ENCODE measurements at regions not wholly inside any gene's neighbourhood (a gene's known extent, or its start where the extent isn't known, plus 50 kb on each side); places are given as distances from the start of the nearest gene placed in this dataset.
A peak's percentile ranks its signal among the peaks of the same experiment; 100 is the strongest.

- intact Hi-C loops (cut with DNase I), result no loop called here
- no peak for ATAC-seq
- no peak for DNase-seq (ENCODE audit: low spot score)
Measured at GRCh38 chr6:133730881-133731280, 158.0 kb upstream of the TCF21 start.

DNA sequence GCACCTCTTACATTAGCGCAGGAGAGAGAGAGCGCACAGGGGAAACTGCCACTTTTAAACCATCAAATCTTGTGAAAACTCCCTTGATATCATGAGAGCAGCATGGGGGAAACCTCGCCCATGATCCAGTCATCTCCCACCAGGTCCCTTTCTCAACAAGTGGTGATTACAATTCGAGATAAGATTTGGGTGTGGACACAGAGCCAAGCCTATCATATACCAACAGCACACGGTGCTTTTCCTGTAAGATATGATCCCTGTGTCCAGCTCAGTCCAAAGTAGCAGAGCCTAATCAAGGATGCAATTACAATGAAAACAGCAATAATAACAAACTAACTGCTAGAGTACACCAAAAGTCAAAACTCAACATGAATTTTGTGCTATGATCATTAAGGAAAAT, 148.7 kb upstream of the TCF21 start:
- ATAC-seq, result no peak
- intact Hi-C loops (cut with DNase I), result no loop called here
- DNase-seq (ENCODE audit: low spot score), result no peak

DNA sequence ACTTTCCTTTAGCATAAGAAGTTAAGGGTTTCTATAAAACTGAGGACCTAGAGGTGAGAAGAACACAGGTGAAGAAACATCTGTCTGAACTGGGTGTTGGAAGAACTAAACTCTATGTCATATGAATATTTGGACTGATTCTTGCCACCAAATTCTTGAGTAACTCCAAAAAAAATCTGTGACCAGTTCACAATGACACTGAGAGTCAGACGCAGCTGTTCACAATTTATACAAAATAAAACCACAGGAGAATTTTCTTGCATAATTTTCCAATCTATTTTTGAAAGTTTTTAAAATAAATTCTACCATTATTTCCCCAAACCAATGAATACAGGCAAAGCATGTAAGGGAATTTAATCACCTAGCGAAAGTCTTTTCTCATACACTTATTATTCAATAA, 148.1 kb upstream of the TCF21 start:
- DNase-seq (ENCODE audit: low spot score) (no peak), ATAC-seq (peak; percentile 57)
- intact Hi-C loops (cut with DNase I), result no loop called here

DNA sequence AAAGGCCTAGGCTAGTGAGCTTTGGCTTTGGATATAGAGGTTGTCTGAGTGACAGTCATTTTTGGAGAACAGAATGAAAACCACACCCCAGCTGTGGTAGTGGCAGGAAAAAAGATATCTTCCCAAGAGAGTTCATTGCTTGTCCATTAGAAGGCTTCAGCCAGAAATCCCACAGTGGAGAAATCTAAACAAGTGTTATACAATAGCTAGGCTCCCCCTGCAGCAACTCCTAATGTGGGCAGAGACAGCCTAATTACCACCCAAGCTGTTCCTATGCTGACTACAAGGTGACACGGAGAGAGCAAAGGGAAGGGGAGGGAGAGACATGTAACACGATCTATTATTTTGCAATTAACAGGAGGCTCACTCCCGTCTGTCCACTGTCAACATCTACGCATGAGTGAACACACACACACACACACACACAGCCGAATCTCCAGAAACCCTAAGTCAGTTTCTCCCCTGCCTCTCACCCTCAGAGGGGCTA, 147.5 kb upstream of the TCF21 start:
- peak; percentile 83 for ATAC-seq
- intact Hi-C loops (cut with DNase I), result no loop called here
- DNase-seq (ENCODE audit: low spot score), result no peak

GRCh38 chr6:133743621-133744020, 145.3 kb upstream of the TCF21 start:
- ATAC-seq (no peak), DNase-seq (ENCODE audit: low spot score) (no peak)
- intact Hi-C loops (cut with DNase I), result no loop called here

GRCh38 chr6:133746417-133746770, 142.5 kb upstream of the TCF21 start:
- ATAC-seq (no peak), DNase-seq (ENCODE audit: low spot score) (no peak)
- intact Hi-C loops (cut with DNase I), result no loop called here

DNA sequence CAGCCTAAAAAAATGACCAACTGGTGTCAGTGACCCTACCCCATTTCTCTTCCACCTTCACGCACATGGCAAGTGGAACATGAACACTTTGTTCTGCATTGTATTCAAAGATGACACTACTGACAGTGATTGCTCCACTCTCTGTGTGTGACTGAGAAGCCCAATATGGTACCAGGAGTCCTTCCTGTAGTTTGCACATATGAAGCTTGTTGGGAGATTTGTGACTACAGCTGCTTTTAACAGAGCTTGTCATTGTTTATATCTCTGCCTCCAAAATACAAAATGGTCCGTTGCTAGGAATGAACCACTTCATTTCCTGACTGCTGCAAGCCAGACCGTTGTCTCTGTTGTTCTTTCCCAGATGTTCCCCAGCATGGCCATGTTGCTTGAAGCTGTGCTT, 140.3 kb upstream of the TCF21 start:
- intact Hi-C loops (cut with DNase I), result no loop called here

DNA sequence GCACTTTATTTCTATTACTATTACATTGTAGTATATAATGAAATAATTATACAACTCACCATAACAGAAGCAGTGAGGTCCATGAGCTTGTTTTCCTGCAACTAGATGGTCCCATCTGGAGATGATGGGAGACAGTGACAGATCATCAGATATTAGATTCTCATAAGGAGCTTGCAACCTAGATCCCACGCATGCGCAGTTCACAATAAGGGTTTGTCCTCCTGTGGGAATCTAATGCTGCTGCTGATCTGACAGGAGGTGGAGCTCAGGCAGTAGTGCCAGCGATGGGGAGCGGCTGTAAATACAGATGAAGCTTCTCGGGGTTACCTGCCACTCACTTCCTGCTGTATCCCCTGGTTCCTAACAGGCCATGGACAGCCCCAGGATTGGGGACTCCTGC, 139.5 kb upstream of the TCF21 start:
- intact Hi-C loops (cut with DNase I), result no loop called here
- no peak for ATAC-seq
- DNase-seq (ENCODE audit: low spot score), result no peak

More for the DNA sequence above, 140.3 kb upstream of the TCF21 start:
- DNase-seq (ENCODE audit: low spot score) (no peak), ATAC-seq (no peak)

DNA sequence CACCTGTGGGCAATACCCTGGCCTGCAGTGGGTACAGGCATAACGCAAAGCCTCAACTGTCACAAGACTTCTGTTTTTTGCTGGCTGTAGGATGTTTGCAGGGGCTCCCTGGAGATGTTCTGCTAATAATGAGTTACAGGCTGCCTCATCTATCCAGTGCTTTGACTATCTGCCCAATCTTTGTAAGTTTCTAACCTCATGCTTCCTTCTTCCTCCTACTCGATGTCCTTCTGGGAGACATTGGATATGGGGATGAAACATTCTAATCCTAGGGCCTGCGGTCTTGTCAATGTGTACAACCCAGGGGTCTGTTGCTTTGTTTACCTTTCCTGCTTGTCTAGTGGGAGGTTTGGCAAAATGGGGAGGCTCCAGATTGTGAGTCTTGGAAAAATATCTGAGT, 136.8 kb upstream of the TCF21 start:
- peak; percentile 48 for ATAC-seq
- intact Hi-C loops (cut with DNase I), result no loop called here
- no peak for DNase-seq (ENCODE audit: low spot score)

GRCh38 chr6:133753756-133754155, 135.2 kb upstream of the TCF21 start:
- ATAC-seq, result no peak
- intact Hi-C loops (cut with DNase I), result no loop called here

GRCh38 chr6:133754298-133754697, 134.6 kb upstream of the TCF21 start:
- ATAC-seq, result no peak
- intact Hi-C loops (cut with DNase I), result no loop called here
- DNase-seq (ENCODE audit: low spot score), result no peak

More at GRCh38 chr6:133753756-133754155, 135.2 kb upstream of the TCF21 start:
- DNase-seq (ENCODE audit: low spot score), result no peak

DNA sequence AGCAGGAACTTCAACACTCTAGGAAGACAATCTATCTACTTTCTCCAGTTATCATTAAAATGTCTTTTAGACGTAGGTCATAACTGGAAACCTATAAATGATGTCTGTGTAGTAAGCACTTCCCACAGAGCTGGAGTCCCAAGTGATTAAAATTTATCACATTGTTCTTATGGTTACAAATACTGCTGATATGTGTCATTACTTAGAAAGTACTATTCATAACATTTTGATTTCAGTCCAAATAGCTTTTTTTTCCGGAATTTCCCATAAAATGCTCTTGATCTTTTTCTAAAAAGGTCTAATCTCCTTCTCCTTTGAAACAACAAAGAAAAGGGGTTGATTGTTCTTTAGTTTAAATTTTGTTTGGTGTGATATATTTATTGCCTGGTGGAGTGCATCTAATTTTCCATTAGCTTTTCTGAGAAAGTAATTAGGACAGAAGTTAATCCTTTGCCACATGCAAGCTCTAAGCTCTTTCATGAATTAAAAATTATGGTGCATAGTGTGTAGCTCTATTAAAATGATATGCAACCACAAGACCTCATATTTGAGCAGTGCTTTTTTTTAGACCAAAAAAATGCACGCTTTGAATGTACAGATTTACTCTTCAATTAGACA, 132.7 kb upstream of the TCF21 start:
- DNase-seq (ENCODE audit: low spot score) (no peak), ATAC-seq (peak; percentile 48)
- intact Hi-C loops (cut with DNase I), result no loop called here

DNA sequence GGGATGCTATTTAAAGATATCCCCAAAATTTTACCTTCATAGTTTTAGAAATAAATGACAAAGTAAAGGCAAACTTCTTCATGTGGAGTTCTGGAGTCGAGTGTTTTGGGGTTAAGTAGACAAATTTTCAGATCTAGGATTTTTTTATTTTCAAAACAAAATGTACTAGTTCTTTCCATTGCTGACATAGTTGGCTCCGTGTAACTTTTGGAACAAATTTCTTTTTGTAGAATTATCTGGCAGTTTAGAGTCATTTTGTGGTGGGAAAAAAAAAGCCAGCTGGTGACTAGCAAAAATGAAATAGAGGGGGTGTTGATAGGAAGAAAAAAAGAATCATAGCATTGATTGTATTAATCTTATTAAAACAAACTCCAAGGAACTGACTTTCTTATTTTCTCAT, 131.6 kb upstream of the TCF21 start:
- intact Hi-C loops (cut with DNase I), result no loop called here
- no peak for DNase-seq (ENCODE audit: low spot score)
- peak; percentile 51 for ATAC-seq

DNA sequence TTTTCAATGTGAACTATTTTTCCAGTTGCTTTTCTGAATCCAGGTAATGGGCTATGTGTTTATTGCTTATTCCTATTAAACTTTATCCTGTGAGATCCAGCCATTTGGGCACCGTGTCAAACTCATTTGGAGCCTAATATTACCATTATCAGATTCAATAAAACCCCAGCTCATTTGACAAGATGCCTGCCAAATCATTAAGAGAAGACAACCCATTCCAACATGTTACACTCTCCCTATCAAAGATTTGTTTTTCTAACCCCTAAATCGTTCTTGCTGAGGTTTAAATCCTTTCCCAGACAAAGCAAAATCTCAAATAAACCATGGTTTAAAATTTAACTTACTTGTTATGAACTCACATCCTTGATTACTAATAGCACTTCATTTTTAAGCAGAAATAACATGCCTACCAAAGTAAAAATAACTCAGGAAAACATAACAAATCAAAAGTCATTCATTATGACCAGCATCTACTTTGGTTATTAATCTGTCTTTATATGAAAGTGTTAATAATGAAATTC, 130.0 kb upstream of the TCF21 start:
- intact Hi-C loops (cut with DNase I), result no loop called here
- ATAC-seq (no peak), DNase-seq (ENCODE audit: low spot score) (no peak)

- intact Hi-C loops (cut with DNase I), result no loop called here
- ATAC-seq (no peak), DNase-seq (ENCODE audit: low spot score) (no peak)
Measured at GRCh38 chr6:133759524-133759923, 129.4 kb upstream of the TCF21 start.

GRCh38 chr6:133761706-133762105, 127.2 kb upstream of the TCF21 start:
- peak; percentile 37 for ATAC-seq
- no peak for DNase-seq (ENCODE audit: low spot score)
- intact Hi-C loops (cut with DNase I), result no loop called here

- intact Hi-C loops (cut with DNase I), result no loop called here
- peak; percentile 95 for ATAC-seq
- no peak for DNase-seq (ENCODE audit: low spot score)
Measured at GRCh38 chr6:133764008-133764753, 124.7 kb upstream of the TCF21 start.

- ATAC-seq (peak; percentile 24), DNase-seq (ENCODE audit: low spot score) (no peak)
- intact Hi-C loops (cut with DNase I), result no loop called here
Measured at GRCh38 chr6:133764754-133765208, 124.1 kb upstream of the TCF21 start.

GRCh38 chr6:133767357-133767970, 121.4 kb upstream of the TCF21 start:
- DNase-seq (ENCODE audit: low spot score), result no peak
- intact Hi-C loops (cut with DNase I), result no loop called here
- ATAC-seq, result no peak

DNA sequence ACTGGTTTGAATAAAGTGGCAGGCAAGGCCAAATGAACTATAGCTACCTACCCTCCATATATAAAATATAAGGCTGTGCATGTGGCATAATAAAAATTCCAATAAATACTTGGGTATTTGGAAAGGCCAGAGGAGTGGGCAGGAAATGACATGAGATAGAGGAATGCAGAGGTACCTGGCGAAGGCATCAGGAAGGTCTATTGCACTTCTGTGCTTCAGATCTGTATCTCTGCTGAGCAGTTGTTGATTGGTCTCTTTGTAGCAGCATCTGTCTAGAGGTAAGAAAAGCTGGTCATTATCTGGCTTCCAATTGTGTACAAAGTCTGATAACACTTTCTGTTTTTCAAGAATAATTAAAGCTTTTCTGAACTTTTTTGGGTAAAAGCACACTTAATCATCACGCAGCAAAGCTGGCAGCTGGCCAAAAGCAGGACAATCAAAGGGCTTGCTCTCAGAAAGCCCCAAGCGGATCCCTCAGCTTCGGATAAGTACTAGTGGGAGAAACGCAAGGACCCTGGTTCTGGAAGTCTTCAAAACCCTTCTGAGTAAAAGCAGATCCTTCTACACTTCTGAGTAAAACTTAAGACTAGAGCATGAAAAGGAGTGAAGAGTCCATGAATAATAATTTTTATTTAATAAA, 120.1 kb upstream of the TCF21 start:
- DNase-seq (ENCODE audit: low spot score) (peak; percentile 60), ATAC-seq (no peak)

More for the DNA sequence above, 120.1 kb upstream of the TCF21 start:
- intact Hi-C loops (cut with DNase I), result no loop called here
